C4-2B (cell line): ENCODE measurements at regions not wholly inside any gene's neighbourhood (a gene's known extent, or its start where the extent isn't known, plus 50 kb on each side); places are given as distances from the start of the nearest gene placed in this dataset.

Experiments
- H3K27ac ChIP-seq: fragments of 450-650 bp; 2 replicates; pipeline ENCODE4 v1.5.1; 2017
- CTCF ChIP-seq: fragments of 450-650 bp; conservative IDR thresholded peaks from 2 replicates; pipeline ENCODE4 v1.5.1; 2017; ENCODE audit warnings: mild to moderate bottlenecking
- ZFX ChIP-seq: fragments of 450-650 bp; IDR thresholded peaks from 2 replicates; pipeline ENCODE4 v1.6.1; 2017

DNA sequence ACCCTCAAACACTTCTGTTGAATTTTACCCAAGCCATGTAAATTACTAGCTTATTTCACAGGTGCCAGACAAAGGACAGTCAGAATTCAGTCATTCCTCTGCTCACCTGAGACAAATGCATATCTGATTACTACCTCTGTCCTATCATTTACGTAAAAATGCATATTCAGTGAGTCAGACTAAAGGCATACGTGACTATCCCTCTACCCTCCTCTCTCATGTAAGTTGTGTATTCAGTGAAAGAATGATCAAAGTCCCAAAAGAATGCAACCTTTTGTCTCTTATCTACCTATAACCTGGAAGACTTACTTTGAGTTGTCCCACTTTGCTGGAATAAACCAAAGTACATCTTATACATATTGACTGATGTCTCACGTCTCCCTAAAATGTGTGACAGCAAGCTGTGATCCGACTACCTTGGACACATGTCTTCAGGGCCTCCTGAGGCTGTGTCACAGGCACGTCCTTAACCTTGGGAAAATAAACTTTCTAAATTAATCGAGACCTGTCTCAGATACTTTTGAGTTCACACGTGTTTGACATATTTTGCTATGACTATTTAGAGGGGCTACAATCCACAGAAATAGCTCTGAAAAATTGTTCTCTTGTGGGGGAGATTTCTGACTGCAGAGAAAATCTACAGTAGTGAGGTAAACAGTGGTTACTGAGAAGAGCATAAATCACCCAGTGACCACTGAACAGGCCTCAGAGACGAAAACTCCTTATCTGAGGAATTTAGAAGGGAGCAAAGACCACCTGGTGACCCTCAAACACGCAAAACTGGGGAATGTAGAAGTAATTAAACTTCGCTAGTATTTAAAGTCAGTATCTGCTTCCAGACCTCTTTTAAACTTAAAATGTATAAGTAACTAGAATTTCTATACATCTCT is 1575.8 kb downstream of the STIM2 start:
- TF ChIP-seq CTCF (no peak), ZFX (no peak)
- H3K27ac ChIP-seq, result no peak overlapping the region

GRCh38 chr4:28443371-28443770 is 1582.7 kb downstream of the STIM2 start:
- peak overlapping the region; percentile 47; the same call in 1 of the 2 replicates for H3K27ac ChIP-seq
- TF ChIP-seq ZFX (no peak), CTCF (no peak)

GRCh38 chr4:28443801-28444412 is 1583.3 kb downstream of the STIM2 start:
- TF ChIP-seq CTCF (no peak), ZFX (no peak)
- H3K27ac ChIP-seq, result peak overlapping the region; percentile 47; the same call in 1 of the 2 replicates

DNA sequence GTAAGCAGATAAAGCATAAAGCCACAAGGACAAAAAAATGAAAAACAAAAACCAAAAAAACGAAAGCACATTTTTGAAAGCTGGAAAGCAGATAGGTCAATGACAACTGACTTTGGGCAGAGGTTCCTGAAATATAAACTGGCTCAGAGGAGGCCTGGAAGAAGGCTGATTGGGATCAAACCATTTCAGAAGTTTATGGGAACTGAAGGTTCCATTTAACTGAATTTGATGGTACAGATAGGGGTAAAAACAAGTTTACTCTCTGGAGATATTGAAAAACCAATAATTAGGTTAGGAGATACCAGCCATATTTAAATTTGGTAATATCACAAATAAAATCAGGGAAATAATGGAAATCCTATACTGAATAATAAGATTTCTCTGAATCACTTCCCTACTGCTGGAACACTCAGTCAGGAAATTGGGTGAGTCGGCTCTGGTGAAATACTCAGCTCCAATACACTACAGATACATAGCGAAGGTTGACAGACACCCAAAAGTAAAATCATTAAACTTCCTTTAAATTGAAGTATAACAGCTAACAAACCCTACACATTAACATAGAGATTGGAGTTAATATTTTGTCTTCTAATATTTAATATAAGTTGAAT is 1584.3 kb downstream of the STIM2 start:
- no peak for TF ChIP-seq ZFX
- TF ChIP-seq CTCF, result no peak

DNA sequence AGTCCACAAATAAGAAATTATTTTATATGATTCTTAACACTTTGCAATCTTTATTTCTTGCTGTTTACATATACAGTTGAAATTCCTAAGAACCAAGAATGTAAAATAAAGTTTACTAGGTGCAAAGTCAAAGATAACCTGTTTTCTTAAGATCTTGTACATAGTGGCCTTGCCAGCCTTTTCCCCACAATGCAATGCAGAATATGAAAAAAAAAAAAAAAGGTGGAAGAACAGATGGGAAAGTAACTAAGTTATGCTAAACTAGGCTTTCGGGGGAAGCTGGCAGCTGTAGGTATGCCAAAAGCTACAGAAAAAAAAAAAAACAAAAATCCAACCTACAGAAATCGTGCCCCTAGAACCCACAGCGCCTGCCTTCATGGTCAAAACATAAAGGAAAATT is 1588.4 kb downstream of the STIM2 start:
- no peak overlapping the region for H3K27ac ChIP-seq
- TF ChIP-seq CTCF, result no peak
- no peak for TF ChIP-seq ZFX

More for the DNA sequence above, 1584.3 kb downstream of the STIM2 start:
- no peak overlapping the region for H3K27ac ChIP-seq

DNA sequence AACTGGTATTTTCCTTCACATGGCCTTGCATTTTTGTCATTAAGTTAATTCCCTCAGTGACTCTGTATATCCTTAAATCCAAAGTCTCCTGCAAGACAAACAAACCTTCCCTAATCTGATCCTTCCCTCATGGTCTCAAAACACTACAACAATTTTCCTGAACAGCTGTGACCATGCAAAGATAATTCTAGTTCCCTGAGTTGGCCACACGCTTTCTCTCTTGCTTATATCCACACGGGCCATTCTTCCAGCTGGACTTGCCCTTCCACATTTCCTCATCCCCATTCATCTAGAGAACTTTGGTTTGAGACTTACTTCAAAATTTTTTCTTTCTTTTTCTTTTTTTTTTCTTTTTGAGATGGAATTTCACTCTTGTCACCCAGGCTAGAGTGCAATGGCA is 1590.7 kb downstream of the STIM2 start:
- TF ChIP-seq ZFX, result no peak
- no peak for TF ChIP-seq CTCF

More for the DNA sequence above, 1590.7 kb downstream of the STIM2 start:
- no peak overlapping the region for H3K27ac ChIP-seq
